Cardiac muscle cell (in vitro differentiated cells and primary cell): ENCODE measurements at regions not wholly inside any gene's neighbourhood (a gene's known extent, or its start where the extent isn't known, plus 50 kb on each side); places are given as distances from the start of the nearest gene placed in this dataset.

Source experiments
- DNase-seq, 2 donors: peaks; one replicate each; pipeline versions ENCODE4 v3.0.0 to v3.0.0-alpha.2; 2010 to 2017; ENCODE audit warnings: low read depth in 1 of 2, low spot score in 1 of 2
- H3K27ac ChIP-seq: fragments of 200-600 bp; sonication (generic); 2 replicates; pipeline ENCODE4 v1.5.1; 2016
- H3K27me3 ChIP-seq: fragments of 200-600 bp; sonication (generic); 2 replicates; pipeline ENCODE4 v1.6.0; 2016; ENCODE audit warnings: control low read depth
- H3K36me3 ChIP-seq: fragments of 200-600 bp; sonication (generic); 2 replicates; pipeline ENCODE4 v1.5.1; 2016; ENCODE audit warnings: control low read depth
- H3K4me1 ChIP-seq: fragments of 200-600 bp; sonication (generic); 2 replicates; pipeline ENCODE4 v1.8.1; 2017; ENCODE audit warnings: low read depth, mild to moderate bottlenecking, mixed run types
- H3K4me3 ChIP-seq: fragments of 200-600 bp; sonication (generic); 2 replicates; pipeline ENCODE4 v1.5.1; 2016; ENCODE audit warnings: mild to moderate bottlenecking
- H3K9me3 ChIP-seq: fragments of 200-600 bp; sonication (generic); 2 replicates; pipeline ENCODE4 v1.5.1; 2017; ENCODE audit warnings: low read depth, mild to moderate bottlenecking, control low read depth
- CTCF ChIP-seq: IDR thresholded peaks from 2 replicates; pipeline ENCODE4 v1.5.1; 2012; ENCODE audit warnings: low read depth, mild to moderate bottlenecking, low read length

- H3K4me3 ChIP-seq: no peak overlapping the region
- no peak for DNase-seq
- no peak for TF ChIP-seq CTCF
- H3K27ac ChIP-seq: no peak overlapping the region
- H3K4me1 ChIP-seq: no peaks in the 10 kb centered on the region
- no peaks in the 10 kb centered on the region for H3K36me3 ChIP-seq
- H3K9me3 ChIP-seq: peaks cover 3% of the 10 kb centered on the region
- no peaks in the 10 kb centered on the region for H3K27me3 ChIP-seq
Measured at GRCh38 chr18:78855188-78855587, 124.4 kb upstream of the SALL3 start.

- Histone ChIP-seq H3K4me1 (no peaks in the 10 kb centered on the region), H3K27me3 (no peaks in the 10 kb centered on the region), H3K36me3 (no peaks in the 10 kb centered on the region), H3K4me3 (no peak overlapping the region), H3K27ac (no peak overlapping the region), H3K9me3 (no peaks in the 10 kb centered on the region)
- TF ChIP-seq CTCF: no peak
- no peak for DNase-seq
Measured at GRCh38 chr18:78856569-78857313, 122.9 kb upstream of the SALL3 start.

- H3K4me3 ChIP-seq: no peak overlapping the region
- H3K9me3 ChIP-seq: no peaks in the 10 kb centered on the region
- TF ChIP-seq CTCF: no peak
- H3K4me1 ChIP-seq: no peaks in the 10 kb centered on the region
- no peak overlapping the region for H3K27ac ChIP-seq
- DNase-seq: no peak
- no peaks in the 10 kb centered on the region for H3K27me3 ChIP-seq
- no peaks in the 10 kb centered on the region for H3K36me3 ChIP-seq
Measured at GRCh38 chr18:78857314-78858150, 122.1 kb upstream of the SALL3 start.

GRCh38 chr18:78859686-78860085 is 119.9 kb upstream of the SALL3 start:
- Histone ChIP-seq H3K27me3 (no peaks in the 10 kb centered on the region), H3K4me3 (no peak overlapping the region), H3K36me3 (no peaks in the 10 kb centered on the region), H3K27ac (no peak overlapping the region), H3K9me3 (no peaks in the 10 kb centered on the region), H3K4me1 (no peaks in the 10 kb centered on the region)
- DNase-seq: no peak
- TF ChIP-seq CTCF: no peak

GRCh38 chr18:78860117-78860516 is 119.5 kb upstream of the SALL3 start:
- no peak overlapping the region for H3K27ac ChIP-seq
- no peak for DNase-seq
- H3K4me1 ChIP-seq: no peaks in the 10 kb centered on the region
- TF ChIP-seq CTCF: no peak
- no peaks in the 10 kb centered on the region for H3K9me3 ChIP-seq
- H3K27me3 ChIP-seq: no peaks in the 10 kb centered on the region
- no peaks in the 10 kb centered on the region for H3K36me3 ChIP-seq
- H3K4me3 ChIP-seq: no peak overlapping the region
